ENCODE measurements at regions not wholly inside any gene's neighbourhood (a gene's known extent, or its start where the extent isn't known, plus 50 kb on each side); places are given as distances from the start of the nearest gene placed in this dataset.

DNA sequence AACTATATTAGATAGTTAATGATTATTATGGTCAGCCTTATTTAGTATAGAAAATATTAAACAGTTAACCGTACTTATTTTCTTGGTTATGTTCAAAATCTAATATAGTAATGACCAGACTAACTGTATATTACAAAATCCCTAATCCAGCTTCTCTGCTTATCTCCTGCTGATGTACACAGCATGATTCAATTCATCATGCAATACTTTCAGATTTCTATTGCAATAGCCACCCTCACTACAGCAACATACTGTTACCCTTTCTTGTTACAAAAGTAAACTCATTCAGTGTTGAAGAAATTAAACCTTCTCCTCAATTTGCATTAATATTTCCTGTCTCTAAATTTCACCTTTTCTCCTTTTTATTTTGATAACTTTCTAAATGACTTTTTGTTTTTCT, 1375.0 kb upstream of the NUDT12 start:
- no peak overlapping the region for H3K27ac Mint-ChIP-seq
- no CpG with 5 or more reads among the region's 1 CpG for WGBS (ENCODE audit: extremely low coverage, insufficient read length, low lambda C conversion rate)
- Histone ChIP-seq H3K27ac (ENCODE audit: insufficient read length, low read depth, low read length) (no peak overlapping the region), H3K4me1 (ENCODE audit: insufficient read depth, low read length) (no peaks in the 10 kb centered on the region), H3K9me3 (ENCODE audit: control insufficient read depth, low read depth, low read length) (no peaks in the 10 kb centered on the region), H3K14ac (ENCODE audit: insufficient read depth, low read length) (no peak overlapping the region), H2BK120ac (ENCODE audit: low read depth, low read length, poor library complexity, severe bottlenecking) (no peak overlapping the region), H3K18ac (ENCODE audit: insufficient read length, low read depth, low read length) (no peak overlapping the region), H4K5ac (ENCODE audit: insufficient read length, low read depth, low read length) (no peak overlapping the region), H2BK12ac (ENCODE audit: insufficient read length, low read depth, low read length) (no peak overlapping the region), H4K8ac (replicated peaks; ENCODE audit: insufficient read length, low read depth, low read length) (no peak overlapping the region), H3T11ph (ENCODE audit: low read length) (no peak overlapping the region), H3K79me1 (ENCODE audit: insufficient read depth, low read depth, low read length, poor library complexity, severe bottlenecking) (no peaks in the 10 kb centered on the region), H3K79me2 (ENCODE audit: insufficient read depth, low read length) (no peaks in the 10 kb centered on the region), H3K4ac (ENCODE audit: low read depth, low read length) (no peak overlapping the region), H2BK20ac (ENCODE audit: low read depth, low read length, poor library complexity, severe bottlenecking) (no peak overlapping the region), H3K4me2 (ENCODE audit: insufficient read depth, insufficient read length, low read length) (no peak overlapping the region), H4K20me1 (ENCODE audit: control insufficient read depth, insufficient read depth, insufficient read length) (no peaks in the 10 kb centered on the region), H2AFZ (ENCODE audit: low read length) (no peak overlapping the region), H3K9ac (ENCODE audit: extremely low read depth, insufficient read length, low read length) (no peak overlapping the region), H3K23me2 (ENCODE audit: insufficient read length, low read depth, low read length, poor library complexity, severe bottlenecking) (no peaks in the 10 kb centered on the region), H2BK15ac (ENCODE audit: low read depth, low read length) (no peak overlapping the region), H3K27me3 (ENCODE audit: insufficient read depth, low read length) (no peaks in the 10 kb centered on the region), H3K23ac (ENCODE audit: insufficient read length, low read depth, low read length) (no peak overlapping the region), H3K56ac (ENCODE audit: insufficient read length, low read depth, low read length) (no peak overlapping the region), H4K91ac (ENCODE audit: insufficient read length, low read depth, low read length) (no peak overlapping the region), H2AK5ac (ENCODE audit: insufficient read length, low read length) (no peak overlapping the region), H2BK5ac (ENCODE audit: insufficient read length, low read length) (no peak overlapping the region)
- H3K36me3 Mint-ChIP-seq (ENCODE audit: insufficient read depth in 1 of 3, low read depth in 3 of 3), result no peaks in the 10 kb centered on the region
- no peak for DNase-seq
- TF ChIP-seq, protein P1, sequence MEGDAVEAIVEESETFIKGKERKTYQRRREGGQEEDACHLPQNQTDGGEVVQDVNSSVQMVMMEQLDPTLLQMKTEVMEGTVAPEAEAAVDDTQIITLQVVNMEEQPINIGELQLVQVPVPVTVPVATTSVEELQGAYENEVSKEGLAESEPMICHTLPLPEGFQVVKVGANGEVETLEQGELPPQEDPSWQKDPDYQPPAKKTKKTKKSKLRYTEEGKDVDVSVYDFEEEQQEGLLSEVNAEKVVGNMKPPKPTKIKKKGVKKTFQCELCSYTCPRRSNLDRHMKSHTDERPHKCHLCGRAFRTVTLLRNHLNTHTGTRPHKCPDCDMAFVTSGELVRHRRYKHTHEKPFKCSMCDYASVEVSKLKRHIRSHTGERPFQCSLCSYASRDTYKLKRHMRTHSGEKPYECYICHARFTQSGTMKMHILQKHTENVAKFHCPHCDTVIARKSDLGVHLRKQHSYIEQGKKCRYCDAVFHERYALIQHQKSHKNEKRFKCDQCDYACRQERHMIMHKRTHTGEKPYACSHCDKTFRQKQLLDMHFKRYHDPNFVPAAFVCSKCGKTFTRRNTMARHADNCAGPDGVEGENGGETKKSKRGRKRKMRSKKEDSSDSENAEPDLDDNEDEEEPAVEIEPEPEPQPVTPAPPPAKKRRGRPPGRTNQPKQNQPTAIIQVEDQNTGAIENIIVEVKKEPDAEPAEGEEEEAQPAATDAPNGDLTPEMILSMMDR (conservative IDR thresholded peaks at IDR 0.05), result no peak
- no peaks in the 10 kb centered on the region for H3K27me3 Mint-ChIP-seq (ENCODE audit: low read depth)
- H3K4me1 Mint-ChIP-seq, result no peaks in the 10 kb centered on the region
- H3K9me3 Mint-ChIP-seq, result no peaks in the 10 kb centered on the region
- no peak overlapping the region for H3K4me3 Mint-ChIP-seq
